Chondrocyte (in vitro differentiated cells): ENCODE measurements at regions not wholly inside any gene's neighbourhood (a gene's known extent, or its start where the extent isn't known, plus 50 kb on each side); places are given as distances from the start of the nearest gene placed in this dataset.
"Not testable (repeated sequence)": the region's sequence is repeated elsewhere in the genome, so short reads cannot be mapped to it uniquely, and the experiment has no call there.

Experiments
- DNase-seq: peaks from one replicate; pipeline ENCODE4 v3.0.0; 2021; ENCODE audit warnings: mixed read lengths, low spot score
- H3K27ac Mint-ChIP-seq: one replicate; pipeline ENCODE4 v1.8.0; 2021; ENCODE audit warnings: mild to moderate bottlenecking, moderate library complexity, mixed read lengths; ENCODE audit not compliant: unreplicated experiment
- H3K27me3 Mint-ChIP-seq: 2 replicates; pipeline ENCODE4 v1.8.0; 2021; ENCODE audit warnings: low read depth, mixed read lengths
- H3K36me3 Mint-ChIP-seq: 2 replicates; pipeline ENCODE4 v1.8.0; 2021; ENCODE audit warnings: low read depth, mixed read lengths
- H3K4me1 Mint-ChIP-seq: 2 replicates; pipeline ENCODE4 v1.8.0; 2021; ENCODE audit warnings: low read depth, mild to moderate bottlenecking, mixed read lengths
- H3K4me3 Mint-ChIP-seq: one replicate; pipeline ENCODE4 v1.8.0; 2021; ENCODE audit warnings: mild to moderate bottlenecking, moderate library complexity, mixed read lengths; ENCODE audit not compliant: unreplicated experiment
- H3K9me3 Mint-ChIP-seq: 2 replicates; pipeline ENCODE4 v1.8.0; 2021; ENCODE audit warnings: low read depth, mixed read lengths
- CTCF ChIP-seq: fragments of 200-600 bp; sonication (generic); IDR thresholded peaks from 2 replicates; pipeline ENCODE4 v1.5.0; 2021; ENCODE audit warnings: antibody characterized with exemption, mild to moderate bottlenecking, moderate library complexity

DNA sequence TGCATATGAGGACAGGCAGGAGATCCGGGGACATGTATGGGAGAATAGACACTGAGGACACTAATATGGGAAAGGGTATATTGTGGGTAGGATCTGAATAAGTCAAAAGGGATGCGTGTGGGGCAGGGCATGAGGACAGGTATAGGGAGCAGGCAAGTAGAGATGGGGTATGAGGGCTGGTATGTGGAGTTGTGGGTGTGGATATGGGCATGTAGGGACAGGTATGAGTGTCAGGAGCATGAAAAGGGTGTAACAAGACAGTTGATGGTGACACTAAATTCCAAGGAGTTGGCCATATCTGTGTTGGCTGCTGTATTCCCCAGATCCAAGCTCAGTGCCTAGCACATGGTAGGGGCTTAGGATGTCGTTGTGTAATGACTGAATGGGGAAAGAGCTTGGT is 84.4 kb upstream of the PAX2 start:
- Mint-ChIP-seq H3K9me3 (peaks cover 2% of the 10 kb centered on the region), H3K4me1 (peaks cover 5% of the 10 kb centered on the region), H3K4me3 (no peak overlapping the region), H3K36me3 (peaks cover 1% of the 10 kb centered on the region), H3K27ac (no peak overlapping the region), H3K27me3 (peaks cover 77% of the 10 kb centered on the region)
- no peak for TF ChIP-seq CTCF
- DNase-seq = no peak

- no peak overlapping the region for H3K4me3 Mint-ChIP-seq
- H3K36me3 Mint-ChIP-seq = peaks cover 1% of the 10 kb centered on the region
- no peak overlapping the region for H3K27ac Mint-ChIP-seq
- H3K4me1 Mint-ChIP-seq = peaks cover 3% of the 10 kb centered on the region
- TF ChIP-seq CTCF = no peak
- H3K27me3 Mint-ChIP-seq = peaks cover 75% of the 10 kb centered on the region
- peaks cover 2% of the 10 kb centered on the region for H3K9me3 Mint-ChIP-seq
- DNase-seq = no peak
Measured at GRCh38 chr10:100661520-100661919, 83.9 kb upstream of the PAX2 start.

- peaks cover 1% of the 10 kb centered on the region for H3K36me3 Mint-ChIP-seq
- TF ChIP-seq CTCF = no peak
- peaks cover 3% of the 10 kb centered on the region for H3K4me1 Mint-ChIP-seq
- H3K4me3 Mint-ChIP-seq = no peak overlapping the region
- no peak for DNase-seq
- no peak overlapping the region for H3K27ac Mint-ChIP-seq
- peaks cover 73% of the 10 kb centered on the region for H3K27me3 Mint-ChIP-seq
- H3K9me3 Mint-ChIP-seq = peaks cover 2% of the 10 kb centered on the region
Measured at GRCh38 chr10:100662067-100662466, 83.3 kb upstream of the PAX2 start.

GRCh38 chr10:100664316-100665149 is 80.8 kb upstream of the PAX2 start:
- Mint-ChIP-seq H3K27me3 (peaks cover 69% of the 10 kb centered on the region), H3K4me3 (no peak overlapping the region), H3K27ac (no peak overlapping the region), H3K9me3 (no peaks in the 10 kb centered on the region), H3K4me1 (no peaks in the 10 kb centered on the region), H3K36me3 (no peaks in the 10 kb centered on the region)
- TF ChIP-seq CTCF = no peak
- DNase-seq = no peak

DNA sequence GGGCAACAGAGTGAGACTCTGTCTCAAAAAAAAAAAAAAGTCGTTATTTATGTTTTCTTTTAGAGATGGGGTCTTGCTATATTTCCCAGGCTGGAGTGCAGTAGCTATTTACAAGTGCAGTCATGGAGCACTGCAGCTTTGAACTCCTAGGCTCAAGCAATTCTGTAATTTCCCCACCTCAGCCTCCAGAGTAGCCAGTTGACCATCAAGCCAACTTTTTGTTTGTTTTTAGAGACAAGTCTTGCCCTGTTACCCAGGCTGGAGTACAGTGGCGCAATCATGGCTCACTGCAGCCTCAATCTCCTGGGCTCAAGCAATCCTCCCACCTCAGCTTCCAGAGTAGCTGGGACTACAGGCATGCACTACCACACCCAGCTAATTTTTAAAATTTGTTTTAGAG is 78.7 kb upstream of the PAX2 start:
- H3K4me3 Mint-ChIP-seq, H3K4me1 Mint-ChIP-seq, H3K9me3 Mint-ChIP-seq, H3K27ac Mint-ChIP-seq, H3K36me3 Mint-ChIP-seq, DNase-seq: not testable (repeated sequence)
- H3K27me3 Mint-ChIP-seq = peaks cover 67% of the 10 kb centered on the region

- DNase-seq = no peak
- H3K9me3 Mint-ChIP-seq = no peaks in the 10 kb centered on the region
- no peak for TF ChIP-seq CTCF
- H3K36me3 Mint-ChIP-seq = no peaks in the 10 kb centered on the region
- peaks cover 72% of the 10 kb centered on the region for H3K27me3 Mint-ChIP-seq
- H3K27ac Mint-ChIP-seq = no peak overlapping the region
- peaks cover 3% of the 10 kb centered on the region for H3K4me1 Mint-ChIP-seq
- H3K4me3 Mint-ChIP-seq = no peak overlapping the region
Measured at GRCh38 chr10:100669616-100670015, 75.8 kb upstream of the PAX2 start.
